Astrocyte (in vitro differentiated cells and primary cell): ENCODE measurements at regions not wholly inside any gene's neighbourhood (a gene's known extent, or its start where the extent isn't known, plus 50 kb on each side); places are given as distances from the start of the nearest gene placed in this dataset.

Experiments used
- DNase-seq: peaks from one replicate; pipeline ENCODE4 v3.0.0-alpha.2; 2010; ENCODE audit warnings: low read depth
- FAIRE-seq: peaks from 2 replicates; lab custom pipeline; 2011; peaks lifted over from hg19 to GRCh38; lab: Jason Lieb, UNC
- H2AFZ ChIP-seq: 2 replicates; pipeline ENCODE4 v1.6.0; 2012; ENCODE audit warnings: low read depth, low read length, inconsistent platforms
- H3K27ac ChIP-seq: 2 replicates; pipeline ENCODE4 v1.5.1; 2011; ENCODE audit warnings: low read depth, low read length, inconsistent platforms
- H3K27me3 ChIP-seq: 2 replicates; pipeline ENCODE4 v1.6.0; 2011; ENCODE audit warnings: low read length, inconsistent platforms; ENCODE audit not compliant: insufficient read depth
- H3K36me3 ChIP-seq: 2 replicates; pipeline ENCODE4 v1.5.1; 2011; ENCODE audit warnings: low read length, inconsistent platforms; ENCODE audit not compliant: insufficient read depth
- H3K4me1 ChIP-seq: 2 replicates; pipeline ENCODE4 v1.5.1; 2011; ENCODE audit warnings: low read length, inconsistent platforms; ENCODE audit not compliant: insufficient read depth
- H3K4me2 ChIP-seq: 2 replicates; pipeline ENCODE4 v1.6.0; 2012; ENCODE audit warnings: low read length, inconsistent platforms
- H3K4me3 ChIP-seq: 2 replicates; pipeline ENCODE4 v1.5.1; 2011; ENCODE audit warnings: low read depth, mild to moderate bottlenecking, low read length, inconsistent platforms; ENCODE audit not compliant: insufficient read depth
- H3K79me2 ChIP-seq: 2 replicates; pipeline ENCODE4 v1.6.0; 2012; ENCODE audit warnings: mild to moderate bottlenecking, low read length, inconsistent platforms; ENCODE audit not compliant: insufficient read depth
- H3K9ac ChIP-seq: 2 replicates; pipeline ENCODE4 v1.6.0; 2012; ENCODE audit warnings: mild to moderate bottlenecking, low read length, inconsistent platforms
- H3K9me3 ChIP-seq: 2 replicates; pipeline ENCODE4 v1.5.1; 2012; ENCODE audit warnings: low read depth, mild to moderate bottlenecking, low read length, inconsistent platforms; ENCODE audit not compliant: insufficient read depth
- H4K20me1 ChIP-seq: 2 replicates; pipeline ENCODE4 v1.6.0; 2012; ENCODE audit warnings: low read length, inconsistent platforms; ENCODE audit not compliant: insufficient read depth
- H3K27ac Mint-ChIP-seq: one replicate; pipeline ENCODE4 v1.8.0; 2021; ENCODE audit warnings: mild to moderate bottlenecking, mixed read lengths; ENCODE audit not compliant: unreplicated experiment
- H3K27me3 Mint-ChIP-seq: one replicate; pipeline ENCODE4 v1.8.0; 2021; ENCODE audit warnings: low read depth, mixed read lengths; ENCODE audit not compliant: unreplicated experiment
- H3K36me3 Mint-ChIP-seq: one replicate; pipeline ENCODE4 v1.8.0; 2021; ENCODE audit warnings: low read depth, mixed read lengths; ENCODE audit not compliant: unreplicated experiment
- H3K4me1 Mint-ChIP-seq: one replicate; pipeline ENCODE4 v1.8.0; 2021; ENCODE audit warnings: low read depth, mixed read lengths; ENCODE audit not compliant: unreplicated experiment
- H3K4me3 Mint-ChIP-seq: one replicate; pipeline ENCODE4 v1.8.0; 2021; ENCODE audit warnings: mild to moderate bottlenecking, moderate library complexity, mixed read lengths; ENCODE audit not compliant: unreplicated experiment
- H3K9me3 Mint-ChIP-seq: one replicate; pipeline ENCODE4 v1.8.0; 2021; ENCODE audit warnings: mild to moderate bottlenecking, mixed read lengths; ENCODE audit not compliant: unreplicated experiment
- EZH2 ChIP-seq: IDR thresholded peaks from 2 replicates; pipeline ENCODE4 v1.6.1; 2012; ENCODE audit warnings: mild to moderate bottlenecking, low read length, inconsistent platforms; ENCODE audit not compliant: insufficient read depth
- TF ChIP-seq, protein P1 (sequence below): IDR thresholded peaks from 2 replicates; pipeline ENCODE4 v1.5.1; 2011; ENCODE audit warnings: low read depth, mild to moderate bottlenecking, inconsistent platforms, low read length, moderate library complexity; ENCODE audit not compliant: insufficient read depth

GRCh38 chr5:3311433-3311832, 284.2 kb upstream of the IRX1 start:
- H3K9me3 ChIP-seq = peaks cover 12% of the 10 kb centered on the region
- no peak for TF ChIP-seq EZH2
- TF ChIP-seq, protein P1, sequence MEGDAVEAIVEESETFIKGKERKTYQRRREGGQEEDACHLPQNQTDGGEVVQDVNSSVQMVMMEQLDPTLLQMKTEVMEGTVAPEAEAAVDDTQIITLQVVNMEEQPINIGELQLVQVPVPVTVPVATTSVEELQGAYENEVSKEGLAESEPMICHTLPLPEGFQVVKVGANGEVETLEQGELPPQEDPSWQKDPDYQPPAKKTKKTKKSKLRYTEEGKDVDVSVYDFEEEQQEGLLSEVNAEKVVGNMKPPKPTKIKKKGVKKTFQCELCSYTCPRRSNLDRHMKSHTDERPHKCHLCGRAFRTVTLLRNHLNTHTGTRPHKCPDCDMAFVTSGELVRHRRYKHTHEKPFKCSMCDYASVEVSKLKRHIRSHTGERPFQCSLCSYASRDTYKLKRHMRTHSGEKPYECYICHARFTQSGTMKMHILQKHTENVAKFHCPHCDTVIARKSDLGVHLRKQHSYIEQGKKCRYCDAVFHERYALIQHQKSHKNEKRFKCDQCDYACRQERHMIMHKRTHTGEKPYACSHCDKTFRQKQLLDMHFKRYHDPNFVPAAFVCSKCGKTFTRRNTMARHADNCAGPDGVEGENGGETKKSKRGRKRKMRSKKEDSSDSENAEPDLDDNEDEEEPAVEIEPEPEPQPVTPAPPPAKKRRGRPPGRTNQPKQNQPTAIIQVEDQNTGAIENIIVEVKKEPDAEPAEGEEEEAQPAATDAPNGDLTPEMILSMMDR = no peak
- H3K4me3 Mint-ChIP-seq = no peak overlapping the region
- H3K27me3 ChIP-seq = no peaks in the 10 kb centered on the region
- peak overlapping the region; percentile 99 for H3K27ac ChIP-seq
- peak overlapping the region; percentile 81 for H3K4me2 ChIP-seq
- no peaks in the 10 kb centered on the region for H3K36me3 ChIP-seq
- H3K27ac Mint-ChIP-seq = no peak overlapping the region
- FAIRE-seq (no peak), DNase-seq (peak; percentile 63)
- H3K36me3 Mint-ChIP-seq = no peaks in the 10 kb centered on the region
- H3K4me1 ChIP-seq = peaks cover 21% of the 10 kb centered on the region
- no peak overlapping the region for H3K4me3 ChIP-seq
- no peaks in the 10 kb centered on the region for H3K79me2 ChIP-seq
- H3K9me3 Mint-ChIP-seq = peaks cover 4% of the 10 kb centered on the region
- peak overlapping the region; percentile 88 for H3K9ac ChIP-seq
- peak overlapping the region; percentile 62 for H2AFZ ChIP-seq
- H3K4me1 Mint-ChIP-seq = peaks cover 13% of the 10 kb centered on the region
- no peaks in the 10 kb centered on the region for H4K20me1 ChIP-seq
- H3K27me3 Mint-ChIP-seq = peaks cover 14% of the 10 kb centered on the region

- Mint-ChIP-seq H3K27ac (peak overlapping the region; percentile 53), H3K4me3 (no peak overlapping the region), H3K9me3 (peaks cover 4% of the 10 kb centered on the region), H3K27me3 (peaks cover 9% of the 10 kb centered on the region), H3K36me3 (no peaks in the 10 kb centered on the region), H3K4me1 (peaks cover 13% of the 10 kb centered on the region)
- Histone ChIP-seq H3K9me3 (peaks cover 12% of the 10 kb centered on the region), H4K20me1 (no peaks in the 10 kb centered on the region), H2AFZ (peak overlapping the region; percentile 62), H3K9ac (peak overlapping the region; percentile 88), H3K27me3 (no peaks in the 10 kb centered on the region), H3K4me2 (peak overlapping the region; percentile 81), H3K4me1 (peaks cover 21% of the 10 kb centered on the region), H3K27ac (peak overlapping the region; percentile 99), H3K4me3 (no peak overlapping the region), H3K79me2 (no peaks in the 10 kb centered on the region), H3K36me3 (no peaks in the 10 kb centered on the region)
- DNase-seq (peak; percentile 87), FAIRE-seq (no peak)
- TF ChIP-seq EZH2 = no peak
- TF ChIP-seq, protein P1 = no peak
Measured at GRCh38 chr5:3310541-3311261, 284.9 kb upstream of the IRX1 start.

DNA sequence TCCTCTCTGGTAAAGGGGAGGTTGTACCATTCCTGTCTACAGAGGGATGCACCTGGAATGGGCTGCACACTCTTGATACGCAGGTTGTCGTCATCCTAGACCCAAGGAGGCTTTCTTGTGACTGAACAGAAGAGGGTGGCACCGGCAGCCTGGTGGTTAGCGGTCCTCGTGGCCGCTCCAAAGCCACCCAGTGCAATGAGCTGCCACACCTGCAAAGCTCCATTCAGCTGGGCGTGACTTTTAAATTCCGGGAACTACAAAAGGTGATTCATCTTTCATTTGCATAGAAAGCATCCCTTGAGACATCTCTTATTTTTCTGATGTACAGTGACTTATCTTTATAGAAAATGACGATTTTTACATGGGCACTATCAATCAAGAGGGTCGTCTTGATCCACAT, 286.1 kb upstream of the IRX1 start:
- peaks cover 2% of the 10 kb centered on the region for H3K36me3 Mint-ChIP-seq
- no peak overlapping the region for H3K27ac Mint-ChIP-seq
- DNase-seq = no peak

More for the DNA sequence above, 286.1 kb upstream of the IRX1 start:
- TF ChIP-seq EZH2 = no peak
- TF ChIP-seq, protein P1 = no peak
- Histone ChIP-seq H3K4me2 (peak overlapping the region; percentile 81), H3K4me1 (peaks cover 21% of the 10 kb centered on the region), H3K27ac (peak overlapping the region; percentile 99), H3K4me3 (no peak overlapping the region), H3K9ac (peak overlapping the region; percentile 88), H3K36me3 (no peaks in the 10 kb centered on the region), H4K20me1 (no peaks in the 10 kb centered on the region), H3K79me2 (no peaks in the 10 kb centered on the region), H2AFZ (no peak overlapping the region), H3K9me3 (peaks cover 12% of the 10 kb centered on the region), H3K27me3 (no peaks in the 10 kb centered on the region)
- H3K9me3 Mint-ChIP-seq = peaks cover 7% of the 10 kb centered on the region
- no peak for FAIRE-seq
- H3K27me3 Mint-ChIP-seq = peaks cover 10% of the 10 kb centered on the region
- H3K4me1 Mint-ChIP-seq = peaks cover 13% of the 10 kb centered on the region
- no peak overlapping the region for H3K4me3 Mint-ChIP-seq
